ENCODE measurements at regions not wholly inside any gene's neighbourhood (a gene's known extent, or its start where the extent isn't known, plus 50 kb on each side); places are given as distances from the start of the nearest gene placed in this dataset.

DNA sequence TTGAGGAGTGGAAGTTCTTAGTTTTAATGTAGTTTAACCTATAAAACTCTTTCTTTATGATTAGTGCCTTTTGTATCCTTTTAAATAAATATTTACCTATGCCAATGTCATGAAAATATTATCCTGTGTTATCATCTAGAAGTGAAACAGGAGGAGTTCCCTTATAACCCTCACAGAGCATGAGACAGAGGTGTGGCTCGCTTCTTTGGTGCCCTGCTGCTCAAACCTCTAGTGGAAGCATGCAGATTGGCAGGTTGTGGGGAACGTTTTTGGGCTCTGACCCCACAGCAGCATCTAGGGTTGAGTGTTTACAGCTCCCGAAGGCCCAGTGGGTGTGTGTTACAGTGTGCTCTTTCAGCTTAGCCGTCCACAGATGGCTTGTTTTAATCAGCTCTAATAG is 459.4 kb upstream of the AZI2 start:
- DNase-seq (ENCODE audit: low read depth, low spot score), result no peak

DNA sequence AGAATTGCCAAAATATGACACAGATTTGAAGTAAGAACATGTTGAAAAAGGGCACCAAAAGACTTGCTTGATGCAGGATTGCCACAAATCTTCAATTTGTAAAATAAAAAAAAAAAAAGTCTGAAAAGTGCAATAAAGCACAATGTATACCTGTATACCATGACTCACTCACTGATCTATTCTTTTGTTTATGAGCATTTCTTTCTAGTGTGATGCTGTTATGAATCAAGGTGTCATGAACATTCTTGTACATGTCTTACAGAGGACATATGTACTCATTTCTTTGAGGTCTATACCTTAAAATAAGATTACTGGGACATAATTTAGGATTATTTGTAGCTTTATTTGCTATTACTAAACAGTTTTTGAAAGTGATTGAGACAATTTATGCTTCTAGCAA is 464.9 kb upstream of the RBMS3 start:
- DNase-seq (ENCODE audit: low read depth, low spot score), result no peak

DNA sequence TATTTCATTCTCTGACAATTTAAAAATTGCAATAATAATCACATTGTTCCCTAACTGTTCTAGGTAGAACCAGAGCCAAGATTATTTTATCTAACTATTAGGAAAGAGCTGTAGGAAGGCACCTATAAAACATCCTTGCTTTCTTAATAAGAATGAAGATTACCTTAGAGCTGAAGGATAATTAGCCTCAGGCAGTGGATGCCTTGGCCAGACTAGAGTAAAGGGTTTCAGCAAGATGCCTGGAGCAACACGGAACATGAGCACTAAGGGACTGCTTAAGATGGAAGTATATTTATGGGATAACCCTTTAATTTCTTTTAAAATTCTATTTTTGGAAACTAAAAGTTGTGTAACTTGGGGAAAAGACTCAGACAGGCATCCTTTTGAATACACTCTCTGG is 456.6 kb upstream of the RBMS3 start:
- no peak for DNase-seq (ENCODE audit: low read depth, low spot score)

DNA sequence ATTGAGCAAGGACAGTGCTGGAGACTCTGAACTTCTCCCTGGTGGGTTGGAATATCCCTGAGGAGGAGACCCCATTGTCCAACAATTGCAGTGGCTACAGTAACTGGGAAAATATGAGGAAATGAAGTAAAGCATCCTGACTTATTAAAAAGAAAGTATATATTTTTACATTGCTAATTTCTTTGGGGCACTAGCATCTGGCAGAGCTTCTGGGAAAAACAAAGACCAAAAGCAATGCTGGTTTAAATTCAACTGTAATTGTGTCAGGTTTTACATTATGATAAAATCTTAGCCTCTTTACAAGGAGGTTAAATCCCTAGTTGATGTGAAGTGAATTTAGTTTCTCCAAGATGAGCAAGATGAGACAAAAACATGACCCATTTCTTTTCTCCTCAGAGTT is 454.0 kb upstream of the RBMS3 start:
- no peak for DNase-seq (ENCODE audit: low read depth, low spot score)

DNA sequence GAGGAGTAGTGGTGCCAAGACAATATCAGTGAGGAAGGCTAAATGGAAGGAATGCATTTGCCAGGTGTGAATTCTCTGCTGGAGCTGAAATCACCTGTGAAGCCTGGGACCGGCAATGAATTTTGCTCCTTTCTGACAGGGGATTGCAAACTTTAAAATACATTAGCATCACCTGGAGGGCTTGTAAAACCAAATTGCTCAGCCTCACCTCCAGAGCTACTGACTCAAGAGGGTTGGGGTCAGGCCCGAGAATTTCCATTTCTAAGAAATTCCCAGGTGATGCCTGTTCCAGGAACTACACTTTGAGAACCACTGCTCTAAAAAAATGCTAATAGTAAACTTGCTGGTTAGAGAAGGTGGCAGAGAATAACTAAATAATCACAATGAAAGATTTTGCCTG is 445.6 kb upstream of the RBMS3 start:
- DNase-seq (ENCODE audit: low read depth, low spot score), result no peak

DNA sequence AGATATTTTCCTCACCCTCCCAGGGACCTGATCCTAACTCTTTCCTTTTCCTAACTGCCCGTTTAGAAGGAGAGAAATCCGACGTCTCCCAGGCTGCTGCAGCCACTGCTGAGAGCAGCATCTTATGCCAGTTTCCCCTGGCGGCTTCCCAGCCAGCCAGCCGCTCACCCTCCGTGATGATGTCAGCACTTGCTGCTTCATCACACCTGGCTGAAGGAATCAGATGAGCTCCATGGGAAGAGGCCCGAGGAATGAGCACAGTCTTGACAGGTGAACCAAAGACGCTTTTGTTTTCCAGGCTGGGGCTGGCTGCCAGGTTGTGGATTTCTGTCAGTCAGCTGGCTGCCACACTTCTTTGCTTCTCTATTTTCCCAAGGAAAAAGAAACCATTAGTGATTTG is 445.1 kb upstream of the RBMS3 start:
- DNase-seq (ENCODE audit: low read depth, low spot score), result no peak

DNA sequence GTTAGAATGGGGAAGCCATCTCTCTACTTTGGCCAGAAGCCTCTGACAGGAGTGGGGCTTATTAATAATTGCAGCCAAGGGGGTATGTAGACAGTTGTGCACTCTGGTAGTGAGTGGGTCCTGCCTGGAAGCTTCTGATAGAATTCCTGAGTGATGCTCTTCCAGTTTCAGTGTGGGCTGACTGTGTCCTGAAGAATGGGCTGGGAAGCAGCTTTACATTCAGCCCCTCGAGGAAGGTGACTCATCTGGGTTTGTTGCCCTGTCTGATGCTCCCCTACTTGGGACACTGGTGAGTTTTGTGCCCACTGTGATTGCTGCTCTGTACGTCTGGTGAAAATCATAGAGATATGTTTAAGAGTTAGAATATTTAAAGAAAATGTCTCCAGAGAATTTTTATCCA is 444.7 kb upstream of the RBMS3 start:
- no peak for DNase-seq (ENCODE audit: low read depth, low spot score)

DNA sequence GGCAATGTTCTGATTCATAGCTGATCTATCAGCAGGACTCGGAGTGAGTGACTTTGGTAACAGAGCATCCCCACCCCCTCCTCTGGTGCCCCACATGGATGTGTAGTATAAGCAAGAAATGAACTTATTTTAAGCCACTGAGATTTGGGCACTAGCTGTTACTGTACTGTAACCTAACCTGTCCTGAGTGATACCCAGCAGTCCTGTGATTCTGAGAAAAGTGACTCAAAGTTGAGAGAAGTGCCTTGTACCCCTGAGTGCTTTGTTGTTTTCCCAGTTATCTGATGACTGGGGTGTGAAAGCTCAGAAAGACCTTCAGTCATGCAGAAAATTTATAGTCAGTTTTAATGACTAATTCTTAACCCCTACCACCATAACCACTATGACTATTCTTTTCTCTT is 439.9 kb upstream of the RBMS3 start:
- DNase-seq (ENCODE audit: low read depth, low spot score), result no peak

DNA sequence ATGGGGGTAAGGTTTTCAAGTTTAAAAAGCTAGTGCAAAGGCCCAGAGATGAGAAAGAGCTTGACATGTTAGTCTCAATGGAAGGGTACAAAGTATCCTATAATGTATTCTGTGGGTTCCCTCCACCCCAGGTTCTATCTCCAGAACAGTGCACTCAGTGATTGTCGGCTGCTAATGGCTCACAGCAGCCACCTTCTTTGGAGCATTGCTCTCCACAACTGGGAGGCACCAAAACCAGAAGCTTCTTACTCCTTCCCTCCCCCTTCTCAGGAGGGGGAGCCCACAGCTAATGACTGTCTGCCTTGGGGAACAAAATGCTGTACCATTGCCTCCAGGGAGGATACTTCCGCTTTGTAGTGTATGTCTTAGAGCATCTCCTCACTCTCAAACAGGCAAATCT is 439.4 kb upstream of the RBMS3 start:
- DNase-seq (ENCODE audit: low read depth, low spot score), result no peak

DNA sequence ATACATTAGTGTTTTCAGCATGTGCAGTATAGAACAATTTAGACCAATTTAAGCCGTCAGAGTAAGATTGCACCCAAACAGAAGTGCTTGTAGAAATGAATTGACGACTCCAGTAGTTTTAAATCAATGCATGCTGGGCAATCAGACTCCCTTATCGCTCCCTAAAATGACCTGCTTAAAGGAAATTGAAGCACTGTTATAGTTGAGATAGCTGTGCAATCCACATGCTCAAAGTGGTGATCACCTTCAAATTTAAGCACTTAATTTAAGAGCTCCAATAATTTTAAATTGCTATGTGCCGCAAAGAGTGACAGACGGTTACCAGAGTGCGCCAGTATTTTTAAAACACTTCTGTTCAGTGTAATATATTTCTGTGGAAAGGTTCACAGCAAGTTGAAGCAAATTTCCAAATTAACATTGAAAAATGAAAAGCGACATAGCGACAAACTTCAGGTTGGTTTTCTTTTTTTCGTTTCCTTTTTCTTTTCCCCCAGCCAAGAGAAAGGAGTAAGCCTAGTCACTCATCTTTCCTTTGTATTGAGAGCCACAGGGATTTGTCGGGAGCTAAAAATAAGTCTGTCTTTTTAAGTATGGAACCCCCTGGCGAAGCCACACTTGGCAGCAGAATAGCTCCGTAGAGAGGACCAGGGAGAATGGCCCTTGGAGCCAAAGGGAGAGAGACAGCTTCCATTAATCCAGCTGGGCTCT is 436.4 kb upstream of the RBMS3 start:
- no peak for DNase-seq (ENCODE audit: low read depth, low spot score)

DNA sequence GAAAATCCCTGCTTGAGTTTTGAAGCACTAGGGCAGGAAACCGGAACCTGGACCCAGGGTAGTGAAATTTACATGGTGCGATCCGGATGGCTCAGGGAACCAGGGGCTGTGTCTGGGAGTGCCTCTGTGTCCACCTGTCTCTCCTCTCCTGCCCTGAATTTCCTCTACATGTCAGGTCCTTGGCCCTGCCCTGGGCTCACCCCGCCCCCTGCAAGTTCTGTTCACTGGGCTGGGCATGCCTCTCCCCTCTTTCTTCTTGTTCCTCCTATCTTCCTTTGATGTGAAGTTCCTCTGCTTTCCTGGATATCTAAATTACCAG is 435.9 kb upstream of the RBMS3 start:
- DNase-seq (ENCODE audit: low read depth, low spot score), result no peak

DNA sequence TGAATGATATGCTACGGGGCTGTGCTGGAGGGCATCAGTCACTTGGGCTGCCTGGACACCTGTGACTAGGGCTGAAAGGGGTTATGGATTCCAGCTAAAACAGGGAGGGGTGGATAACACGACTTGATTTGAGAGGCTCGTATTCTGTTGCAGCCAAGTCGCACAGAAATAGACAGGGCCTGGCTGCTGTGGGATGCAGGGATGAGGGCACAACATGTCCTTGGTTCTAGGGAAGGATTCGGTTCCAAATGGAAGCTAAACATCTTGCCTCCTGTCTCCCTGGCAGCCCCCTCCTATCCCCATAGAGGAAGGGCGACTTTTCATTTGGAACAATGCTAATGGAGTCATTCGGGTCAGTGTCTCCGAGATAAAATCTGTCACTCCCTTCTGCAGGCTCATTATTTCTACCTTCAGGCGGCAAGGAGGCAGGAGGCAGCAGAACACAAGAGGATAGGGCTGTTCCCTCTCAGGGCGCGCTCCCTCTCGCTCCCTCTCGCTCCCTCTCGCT is 433.8 kb upstream of the RBMS3 start:
- DNase-seq (ENCODE audit: low read depth, low spot score), result no peak

DNA sequence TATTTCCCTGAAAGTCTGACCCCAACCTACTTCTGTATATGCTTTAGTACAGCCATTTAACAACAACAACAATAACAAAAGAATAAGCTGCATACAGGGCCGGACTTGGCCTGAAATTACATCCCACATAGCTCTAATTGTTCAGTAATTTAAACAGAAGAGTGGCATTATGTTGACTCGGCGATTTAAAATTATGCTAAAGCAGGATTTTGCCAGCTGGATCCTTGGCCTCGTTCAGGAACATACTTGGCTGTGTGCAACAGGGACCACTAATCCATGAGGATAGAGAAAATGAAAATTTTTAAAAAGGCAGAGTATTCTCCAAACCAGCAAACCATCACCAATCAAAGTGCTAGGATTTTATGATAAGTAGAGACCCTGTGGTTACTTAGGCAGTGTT is 433.1 kb upstream of the RBMS3 start:
- no peak for DNase-seq (ENCODE audit: low read depth, low spot score)

DNA sequence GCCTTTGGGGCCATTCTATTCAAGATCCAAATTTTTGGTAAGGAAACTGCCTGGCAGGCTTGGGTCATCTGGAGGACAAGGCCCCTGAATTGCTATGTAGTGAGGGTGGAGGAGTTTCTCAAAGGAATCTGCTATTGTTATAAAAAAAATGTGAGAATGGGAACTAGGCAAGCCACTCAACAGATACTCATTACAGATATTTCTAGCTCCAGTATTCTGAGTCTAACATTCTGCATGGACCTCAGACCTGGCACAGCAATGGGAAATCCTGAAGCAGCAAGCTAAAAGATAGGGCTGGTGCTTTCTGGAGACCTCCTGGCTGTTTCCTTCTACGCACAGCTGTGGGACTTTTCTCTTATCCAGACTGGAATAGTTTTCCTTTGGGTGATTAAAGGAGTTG is 430.7 kb upstream of the RBMS3 start:
- DNase-seq (ENCODE audit: low read depth, low spot score), result no peak

DNA sequence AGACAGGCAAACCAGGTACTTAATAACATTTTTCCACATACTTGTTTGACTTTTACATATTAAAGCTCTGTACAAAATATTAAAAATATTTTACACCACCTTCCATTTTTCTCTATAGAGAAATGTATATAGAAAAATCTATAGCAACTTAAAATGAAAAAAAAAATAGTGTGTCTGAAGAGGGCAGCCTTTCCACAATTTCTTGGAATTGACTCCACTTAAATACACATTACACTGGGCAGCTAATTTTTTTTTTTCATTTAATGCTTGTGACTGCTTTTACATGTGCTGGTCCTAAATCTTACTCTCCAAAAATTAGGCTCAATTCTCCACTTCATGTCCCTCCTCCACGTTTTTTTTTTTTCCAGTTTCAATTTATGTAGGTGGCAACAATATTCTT is 427.0 kb upstream of the RBMS3 start:
- no peak for DNase-seq (ENCODE audit: low read depth, low spot score)

DNA sequence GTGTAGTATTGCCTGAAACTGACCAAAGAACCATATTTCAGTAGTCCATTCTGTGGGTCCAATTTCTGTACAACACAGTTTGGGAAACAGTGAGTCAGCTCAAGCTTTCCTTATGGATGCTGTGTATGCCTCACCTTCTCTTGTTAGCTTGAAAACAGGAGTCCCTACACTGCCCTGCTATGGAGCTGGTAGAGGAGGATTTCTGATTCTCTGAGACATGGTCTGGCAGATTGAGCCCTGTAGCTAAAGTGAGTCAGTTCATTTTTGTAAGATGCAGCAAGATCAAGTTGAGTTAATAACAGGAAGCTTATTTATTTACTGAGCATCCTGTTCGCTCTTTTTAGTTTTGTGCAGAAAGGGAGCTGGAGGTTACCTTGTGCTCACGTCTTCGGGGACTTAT is 424.1 kb upstream of the RBMS3 start:
- no peak for DNase-seq (ENCODE audit: low read depth, low spot score)

DNA sequence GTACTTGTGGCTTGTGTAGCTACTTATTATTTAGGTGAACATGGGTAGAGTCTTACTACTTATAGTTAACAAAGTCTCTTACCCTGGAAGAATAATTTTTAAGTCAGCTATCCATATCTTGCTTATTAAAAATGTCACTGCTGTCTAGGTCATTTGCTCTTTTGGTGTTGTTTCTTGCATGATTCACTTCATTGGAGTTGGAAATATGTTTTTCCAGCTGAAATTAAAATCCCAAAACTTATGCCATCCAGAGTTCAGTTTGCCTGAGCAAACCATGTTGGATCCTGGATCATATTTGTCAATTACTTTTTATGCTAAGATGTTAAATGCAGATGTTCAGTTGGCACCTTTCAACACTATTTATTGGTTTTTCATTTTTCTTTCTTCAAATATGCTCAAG is 421.0 kb upstream of the RBMS3 start:
- DNase-seq (ENCODE audit: low read depth, low spot score), result no peak

DNA sequence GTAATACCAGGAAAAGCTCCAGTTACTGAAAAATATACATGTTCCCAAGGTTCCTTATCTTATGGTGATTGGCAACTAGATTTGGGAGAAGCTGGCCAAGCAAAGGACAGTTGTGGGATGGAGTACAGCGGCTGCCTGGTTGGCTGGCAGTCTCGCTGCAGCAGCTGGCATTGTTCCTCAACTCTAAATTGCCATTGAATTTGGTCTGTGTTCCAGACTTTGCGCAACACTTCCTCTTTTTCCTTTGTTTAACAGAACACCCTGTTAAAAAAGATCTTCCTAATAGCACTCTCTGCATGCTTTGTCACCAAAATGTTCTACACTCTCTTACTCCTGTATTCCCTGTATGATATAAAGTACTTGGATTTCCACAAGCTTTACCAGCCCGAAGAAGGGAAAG is 420.6 kb upstream of the RBMS3 start:
- DNase-seq (ENCODE audit: low read depth, low spot score), result no peak

DNA sequence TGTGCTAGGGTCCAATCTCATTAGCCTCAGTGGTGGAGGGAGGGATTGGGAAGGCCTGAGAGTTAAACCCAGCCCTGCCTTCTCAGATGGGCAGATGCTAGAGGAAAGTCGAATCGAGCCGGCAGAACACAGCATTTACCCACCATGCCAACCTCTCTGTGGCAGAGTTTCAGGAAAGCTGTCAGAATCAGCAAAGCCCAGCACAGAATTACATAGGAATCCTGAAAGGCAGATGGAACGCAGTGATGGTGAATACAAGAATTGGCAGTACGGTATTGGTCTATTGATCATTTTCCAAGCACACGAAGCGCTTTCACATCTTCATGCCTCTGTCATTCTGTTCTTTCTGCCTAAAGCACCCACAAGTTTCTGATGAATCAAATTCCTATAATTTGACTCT is 417.7 kb upstream of the RBMS3 start:
- DNase-seq (ENCODE audit: low read depth, low spot score), result no peak

DNA sequence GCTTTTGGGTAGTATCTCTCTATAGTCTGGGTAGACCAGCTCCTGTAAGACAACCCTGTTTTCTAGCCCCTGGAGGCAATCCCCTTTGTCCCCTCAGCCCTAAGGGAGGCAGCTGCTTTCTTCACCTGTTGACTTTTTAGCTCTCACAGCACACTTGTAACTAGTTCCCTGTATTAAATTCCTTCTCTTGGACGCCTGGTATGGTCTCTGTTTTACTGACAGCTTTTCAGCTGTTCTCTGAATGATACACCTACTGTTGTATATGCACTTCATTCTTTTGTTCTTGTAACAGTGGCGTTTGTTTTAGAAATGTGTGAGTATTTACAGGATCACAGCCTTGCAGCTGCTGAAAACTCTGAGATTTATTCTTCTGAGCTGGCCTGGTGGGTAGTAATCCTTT is 413.0 kb upstream of the RBMS3 start:
- no peak for DNase-seq (ENCODE audit: low read depth, low spot score)

DNA sequence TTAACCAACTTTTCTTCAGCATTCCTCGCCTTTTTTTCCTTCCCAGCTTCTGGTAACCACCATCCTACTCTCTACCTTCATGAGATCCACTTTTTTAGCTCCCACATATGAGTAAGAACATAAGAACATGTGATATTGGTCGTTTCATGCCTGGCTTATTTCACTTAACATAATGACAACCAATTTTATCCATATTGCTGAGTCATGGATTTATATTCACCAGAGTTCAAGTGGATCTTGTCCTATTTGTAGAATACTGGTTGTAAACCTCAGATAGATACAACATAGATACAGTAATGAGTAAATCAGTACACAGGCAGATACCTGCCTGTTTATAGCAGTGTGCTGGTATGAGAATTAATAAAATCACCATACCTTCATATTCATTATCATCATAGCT is 412.0 kb upstream of the RBMS3 start:
- DNase-seq (ENCODE audit: low read depth, low spot score), result no peak

DNA sequence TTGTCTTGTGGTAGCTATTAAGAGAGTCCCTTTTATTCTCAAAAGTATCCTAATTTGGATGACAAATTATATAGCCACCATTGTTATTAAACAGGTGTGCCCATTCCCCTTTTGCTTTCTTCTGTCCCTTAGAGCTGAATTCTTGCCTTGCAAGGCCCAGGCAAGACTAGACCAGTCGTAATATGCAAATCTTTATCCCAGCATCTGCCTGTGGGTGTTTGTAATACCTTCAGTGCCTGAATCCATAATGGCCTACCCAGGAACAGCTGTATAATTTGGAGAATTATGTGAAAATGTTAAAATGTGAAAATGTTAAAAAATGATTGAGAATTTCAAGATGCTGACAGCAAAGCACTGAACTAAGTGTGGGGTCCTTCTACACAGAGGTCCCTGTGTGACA is 403.0 kb upstream of the RBMS3 start:
- DNase-seq (ENCODE audit: low read depth, low spot score), result no peak

DNA sequence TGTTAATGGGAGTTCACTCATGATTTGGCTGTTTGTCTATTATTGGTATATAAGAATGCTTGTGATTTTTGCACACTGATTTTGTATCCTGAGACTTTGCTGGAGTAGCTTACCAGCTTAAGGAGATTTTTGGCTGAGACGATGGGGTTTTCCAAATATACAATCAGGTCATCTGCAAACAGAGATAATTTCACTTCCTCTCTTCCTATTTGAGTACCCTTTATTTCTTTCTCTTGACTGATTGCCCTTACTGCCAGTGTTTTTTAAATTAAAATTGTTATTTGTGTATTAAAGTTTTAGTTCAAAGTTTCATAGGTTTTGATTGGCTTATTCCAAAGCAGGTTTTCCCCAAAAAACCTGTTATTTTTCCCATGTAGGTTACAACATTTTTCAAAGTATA is 390.5 kb upstream of the RBMS3 start:
- no peak for DNase-seq (ENCODE audit: low read depth, low spot score)

DNA sequence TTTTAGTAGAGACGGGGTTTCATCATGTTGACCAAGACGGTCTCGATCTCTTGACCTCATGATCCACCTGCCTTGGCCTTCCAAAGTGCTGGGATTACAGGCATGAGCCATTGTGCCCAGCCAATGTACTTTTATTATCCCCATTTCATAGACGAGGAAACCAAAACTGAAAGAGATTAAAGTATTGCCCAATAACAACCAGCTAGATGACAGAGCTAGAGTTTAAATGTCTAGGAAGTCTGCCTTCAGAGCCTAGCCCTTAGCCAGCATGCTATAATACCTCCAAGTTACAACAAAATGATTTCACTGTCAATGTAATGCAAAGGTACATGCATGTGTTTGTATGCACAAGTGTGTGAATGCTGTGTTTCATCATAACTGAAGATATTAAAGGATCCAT is 389.4 kb upstream of the RBMS3 start:
- DNase-seq (ENCODE audit: low read depth, low spot score), result no peak

All from iPS DF 19.7 (cell line).